ENCODE measurements at regions not wholly inside any gene's neighbourhood (a gene's known extent, or its start where the extent isn't known, plus 50 kb on each side); places are given as distances from the start of the nearest gene placed in this dataset.

DNA sequence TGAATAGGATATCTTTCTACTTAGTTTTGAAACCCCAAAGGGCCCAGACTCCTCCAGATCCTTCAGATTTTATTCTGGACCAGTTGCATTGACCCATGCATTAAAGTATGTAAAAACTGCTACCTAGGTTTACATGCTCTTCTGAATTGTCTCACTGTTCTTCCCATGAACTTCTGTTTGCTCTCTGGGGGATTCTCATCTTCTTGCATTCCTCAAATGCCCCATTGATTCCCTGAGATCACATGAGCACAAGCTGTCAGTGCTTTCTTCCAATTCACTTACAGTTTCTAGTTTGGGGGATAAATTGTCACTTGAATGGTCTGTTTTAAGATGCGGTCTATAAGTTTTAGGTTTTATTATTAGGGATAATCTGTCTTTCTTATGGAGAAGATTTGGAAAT lies 188.9 kb upstream of the KIF2B start:
- WGBS, 2 experiments (ENCODE audit: extremely low coverage in 2 of 2, insufficient read length in 1 of 2) = no CpG with 5 or more reads among the region's 1 CpG
- dilution Hi-C loops (cut with HindIII; ENCODE audit: low sequenced_read_pairs, unreplicated experiment) (no loop called here), in situ Hi-C loops (cut with MboI; ENCODE audit: low sequenced_read_pairs) (no loop called here), intact Hi-C loops (cut with micrococcal nuclease) (no loop called here)
- H3K79me1 ChIP-seq (ENCODE audit: low read depth in 1 of 2, low read length in 2 of 2) = no peaks in the 10 kb centered on the region
- no peak overlapping the region for H2AK5ac ChIP-seq (ENCODE audit: low read depth, low read length)
- H2AK9ac ChIP-seq (replicated peaks; ENCODE audit: low read depth, low read length, poor library complexity) = no peak overlapping the region
- H3K27ac ChIP-seq (ENCODE audit: insufficient read depth, low read length) = no peak overlapping the region
- H2BK5ac ChIP-seq (ENCODE audit: low read depth, low read length, poor library complexity, severe bottlenecking) = no peak overlapping the region
- H3K9me3 ChIP-seq (ENCODE audit: control insufficient read depth, insufficient read depth, low read length) = no peaks in the 10 kb centered on the region; the same call in 1 of the 2 replicates
- no peak overlapping the region for H3K14ac ChIP-seq (replicated peaks; ENCODE audit: low read depth, low read length)
- H3K4ac ChIP-seq (ENCODE audit: low read depth, low read length) = no peak overlapping the region
- no peak overlapping the region for H3K18ac ChIP-seq (ENCODE audit: low read depth, low read length)
- no peak overlapping the region for H3K9ac ChIP-seq (ENCODE audit: low read depth, low read length)
- no peaks in the 10 kb centered on the region for H3K36me3 ChIP-seq (ENCODE audit: control insufficient read depth, insufficient read depth, low read length)
- ATAC-seq (ENCODE audit: low read depth) = no peak
- BruUV-seq (replicated peaks) = no TSS peak
- no peak overlapping the region for H3K23ac ChIP-seq (ENCODE audit: low read depth, low read length)
- no peaks in the 10 kb centered on the region for H4K20me1 ChIP-seq (ENCODE audit: insufficient read depth, low read length)
- ChIA-PET CTCF (interaction anchor here (0.5 kb wide), 1 partner anchor 1753 kb away, joined by 3 read pairs; no protein-coding TSS in a partner anchor), POLR2A (ENCODE audit: unreplicated experiment) (no interaction called here)
- no peaks in the 10 kb centered on the region for H3K9me1 ChIP-seq (ENCODE audit: insufficient read depth, low read length)
- no peak overlapping the region for H2BK20ac ChIP-seq (ENCODE audit: low read depth, low read length)
- no peak overlapping the region for H2BK15ac ChIP-seq (ENCODE audit: low read depth, low read length)
- no peak overlapping the region for H3K4me3 ChIP-seq (ENCODE audit: insufficient read depth, low read depth, low read length)
- H3K4me1 ChIP-seq (ENCODE audit: control insufficient read depth, insufficient read depth, low read length) = no peaks in the 10 kb centered on the region
- H3K56ac ChIP-seq (ENCODE audit: extremely low read depth, insufficient read depth, low read length) = no peak overlapping the region
- no peak for DNase-seq
- H2BK120ac ChIP-seq (ENCODE audit: low read depth, low read length) = no peak overlapping the region
- no peak overlapping the region for H2AFZ ChIP-seq (replicated peaks; ENCODE audit: low read length, poor library complexity)
- TF ChIP-seq POLR2A (IDR thresholded peaks at IDR 0.05; ENCODE audit: low read depth, low read length) (no peak), CEBPB (IDR thresholded peaks at IDR 0.05; ENCODE audit: low read depth, low read length) (no peak), RCOR1 (IDR thresholded peaks at IDR 0.05; ENCODE audit: insufficient replicate concordance, low read length) (no peak), RAD21 (IDR thresholded peaks at IDR 0.05; ENCODE audit: low read length) (no peak), ELK1 (IDR thresholded peaks at IDR 0.05; ENCODE audit: borderline replicate concordance, low read depth, low read length) (no peak), BHLHE40 (IDR thresholded peaks at IDR 0.05; ENCODE audit: low read depth, low read length) (no peak), USF2 (IDR thresholded peaks at IDR 0.05; ENCODE audit: low read depth, low read length) (no peak), CHD1 (IDR thresholded peaks at IDR 0.05; ENCODE audit: low read depth, low read length) (no peak), MAZ (IDR thresholded peaks at IDR 0.05; ENCODE audit: borderline replicate concordance, low read depth, low read length) (no peak), SMC3 (IDR thresholded peaks at IDR 0.05; ENCODE audit: low read depth, low read length) (no peak), MAFK (IDR thresholded peaks at IDR 0.05; ENCODE audit: low read depth, low read length) (no peak), MXI1 (IDR thresholded peaks at IDR 0.05; ENCODE audit: borderline replicate concordance, low read depth, low read length) (no peak), RFX5 (IDR thresholded peaks at IDR 0.05; ENCODE audit: low read depth, low read length) (no peak), FOS (IDR thresholded peaks at IDR 0.05; ENCODE audit: low read depth, low read length) (no peak), NFE2L2 (IDR thresholded peaks at IDR 0.05; ENCODE audit: low read depth, low read length) (no peak)
- TF ChIP-seq, protein P1, sequence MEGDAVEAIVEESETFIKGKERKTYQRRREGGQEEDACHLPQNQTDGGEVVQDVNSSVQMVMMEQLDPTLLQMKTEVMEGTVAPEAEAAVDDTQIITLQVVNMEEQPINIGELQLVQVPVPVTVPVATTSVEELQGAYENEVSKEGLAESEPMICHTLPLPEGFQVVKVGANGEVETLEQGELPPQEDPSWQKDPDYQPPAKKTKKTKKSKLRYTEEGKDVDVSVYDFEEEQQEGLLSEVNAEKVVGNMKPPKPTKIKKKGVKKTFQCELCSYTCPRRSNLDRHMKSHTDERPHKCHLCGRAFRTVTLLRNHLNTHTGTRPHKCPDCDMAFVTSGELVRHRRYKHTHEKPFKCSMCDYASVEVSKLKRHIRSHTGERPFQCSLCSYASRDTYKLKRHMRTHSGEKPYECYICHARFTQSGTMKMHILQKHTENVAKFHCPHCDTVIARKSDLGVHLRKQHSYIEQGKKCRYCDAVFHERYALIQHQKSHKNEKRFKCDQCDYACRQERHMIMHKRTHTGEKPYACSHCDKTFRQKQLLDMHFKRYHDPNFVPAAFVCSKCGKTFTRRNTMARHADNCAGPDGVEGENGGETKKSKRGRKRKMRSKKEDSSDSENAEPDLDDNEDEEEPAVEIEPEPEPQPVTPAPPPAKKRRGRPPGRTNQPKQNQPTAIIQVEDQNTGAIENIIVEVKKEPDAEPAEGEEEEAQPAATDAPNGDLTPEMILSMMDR (conservative IDR thresholded peaks at IDR 0.05; ENCODE audit: low read depth, low read length) = no peak
- H4K5ac ChIP-seq (ENCODE audit: low read depth, low read length) = no peak overlapping the region
- no peak overlapping the region for H3K4me2 ChIP-seq (ENCODE audit: low read depth, low read length)
- no peaks in the 10 kb centered on the region for H3K27me3 ChIP-seq (ENCODE audit: control insufficient read depth, insufficient read depth, low read length)
- H4K8ac ChIP-seq (ENCODE audit: low read depth in 2 of 2, low read length in 2 of 2) = no peak overlapping the region
- no peak overlapping the region for H4K91ac ChIP-seq (ENCODE audit: insufficient read depth, low read depth, low read length)

Data from IMR-90 (cell line).